Mesothelial cell of epicardium (in vitro differentiated cells): ENCODE measurements at regions not wholly inside any gene's neighbourhood (a gene's known extent, or its start where the extent isn't known, plus 50 kb on each side); places are given as distances from the start of the nearest gene placed in this dataset.

ENCODE experiments used
- DNase-seq, 2 experiments: peaks; one replicate each; pipeline ENCODE4 v3.0.0; 2021; ENCODE audit warnings: low spot score in 2 of 2; ENCODE audit not compliant: unreplicated experiment in 2 of 2
- H3K27ac Mint-ChIP-seq: 2 replicates; pipeline ENCODE4 v1.8.0; 2021; ENCODE audit warnings: mixed read lengths
- H3K27me3 Mint-ChIP-seq: 2 replicates; pipeline ENCODE4 v1.8.0; 2021; ENCODE audit warnings: low read depth, mixed read lengths
- H3K36me3 Mint-ChIP-seq: 2 replicates; pipeline ENCODE4 v1.8.0; 2021; ENCODE audit warnings: mixed read lengths
- H3K4me1 Mint-ChIP-seq: 2 replicates; pipeline ENCODE4 v1.8.0; 2021; ENCODE audit warnings: mixed read lengths
- H3K4me3 Mint-ChIP-seq: 2 replicates; pipeline ENCODE4 v1.8.0; 2021; ENCODE audit warnings: mild to moderate bottlenecking, moderate library complexity, mixed read lengths
- H3K9me3 Mint-ChIP-seq: 2 replicates; pipeline ENCODE4 v1.8.0; 2021; ENCODE audit warnings: mixed read lengths
- TF ChIP-seq, protein P1 (sequence below): fragments of 200-600 bp; sonication (generic); IDR thresholded peaks from one replicate; pipeline ENCODE4 v1.5.0; 2021; ENCODE audit warnings: antibody characterized with exemption; ENCODE audit not compliant: unreplicated experiment

DNA sequence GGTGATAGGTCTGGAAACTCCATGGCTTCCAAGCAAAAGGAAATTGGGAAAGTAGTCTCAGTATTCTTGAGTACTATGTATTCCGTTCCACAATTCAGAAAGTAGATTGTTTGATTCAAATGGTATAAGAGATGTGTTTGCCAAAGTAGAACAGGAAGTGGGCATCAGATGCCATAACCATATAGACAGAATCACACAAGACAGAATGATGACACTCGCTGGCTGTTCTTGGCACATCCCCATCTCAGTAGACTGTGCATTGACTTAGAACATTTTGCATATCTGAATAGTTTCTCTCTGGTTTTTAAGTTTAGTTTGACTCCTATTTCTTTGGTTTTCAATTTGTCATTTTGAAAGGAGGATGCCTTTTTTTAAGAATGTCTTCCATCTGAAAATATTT, 221.1 kb upstream of the RGS6 start:
- H3K27ac Mint-ChIP-seq = no peak overlapping the region
- DNase-seq = no peak
- H3K4me3 Mint-ChIP-seq = no peak overlapping the region
- no peaks in the 10 kb centered on the region for H3K27me3 Mint-ChIP-seq
- TF ChIP-seq, protein P1, sequence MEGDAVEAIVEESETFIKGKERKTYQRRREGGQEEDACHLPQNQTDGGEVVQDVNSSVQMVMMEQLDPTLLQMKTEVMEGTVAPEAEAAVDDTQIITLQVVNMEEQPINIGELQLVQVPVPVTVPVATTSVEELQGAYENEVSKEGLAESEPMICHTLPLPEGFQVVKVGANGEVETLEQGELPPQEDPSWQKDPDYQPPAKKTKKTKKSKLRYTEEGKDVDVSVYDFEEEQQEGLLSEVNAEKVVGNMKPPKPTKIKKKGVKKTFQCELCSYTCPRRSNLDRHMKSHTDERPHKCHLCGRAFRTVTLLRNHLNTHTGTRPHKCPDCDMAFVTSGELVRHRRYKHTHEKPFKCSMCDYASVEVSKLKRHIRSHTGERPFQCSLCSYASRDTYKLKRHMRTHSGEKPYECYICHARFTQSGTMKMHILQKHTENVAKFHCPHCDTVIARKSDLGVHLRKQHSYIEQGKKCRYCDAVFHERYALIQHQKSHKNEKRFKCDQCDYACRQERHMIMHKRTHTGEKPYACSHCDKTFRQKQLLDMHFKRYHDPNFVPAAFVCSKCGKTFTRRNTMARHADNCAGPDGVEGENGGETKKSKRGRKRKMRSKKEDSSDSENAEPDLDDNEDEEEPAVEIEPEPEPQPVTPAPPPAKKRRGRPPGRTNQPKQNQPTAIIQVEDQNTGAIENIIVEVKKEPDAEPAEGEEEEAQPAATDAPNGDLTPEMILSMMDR = no peak
- no peaks in the 10 kb centered on the region for H3K9me3 Mint-ChIP-seq
- H3K4me1 Mint-ChIP-seq = peaks cover 17% of the 10 kb centered on the region
- H3K36me3 Mint-ChIP-seq = peaks cover 9% of the 10 kb centered on the region

DNA sequence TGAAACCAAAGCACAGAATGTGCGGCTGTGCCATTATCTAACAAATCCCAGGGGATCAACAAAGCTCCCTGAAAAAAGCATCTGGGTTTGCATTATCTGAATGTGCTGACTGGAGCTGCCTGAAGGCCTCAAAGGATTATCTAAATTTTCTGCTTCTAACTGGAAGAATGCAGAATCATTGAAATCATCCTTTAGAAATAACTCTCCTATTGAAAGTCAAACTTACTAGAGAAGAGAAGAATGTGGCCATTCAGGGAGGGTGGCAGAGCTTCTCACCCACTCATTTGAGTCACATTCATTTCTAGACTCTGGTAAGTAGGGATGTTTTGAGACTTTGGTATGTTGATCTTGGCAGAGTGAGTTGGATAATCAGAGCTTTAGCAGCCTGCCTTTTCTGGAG, 220.6 kb upstream of the RGS6 start:
- H3K27ac Mint-ChIP-seq = peak overlapping the region; percentile 17
- H3K36me3 Mint-ChIP-seq = peaks cover 6% of the 10 kb centered on the region
- H3K9me3 Mint-ChIP-seq = no peaks in the 10 kb centered on the region
- no peak for DNase-seq
- H3K27me3 Mint-ChIP-seq = no peaks in the 10 kb centered on the region
- H3K4me3 Mint-ChIP-seq = no peak overlapping the region
- TF ChIP-seq, protein P1 = no peak
- H3K4me1 Mint-ChIP-seq = peaks cover 17% of the 10 kb centered on the region

DNA sequence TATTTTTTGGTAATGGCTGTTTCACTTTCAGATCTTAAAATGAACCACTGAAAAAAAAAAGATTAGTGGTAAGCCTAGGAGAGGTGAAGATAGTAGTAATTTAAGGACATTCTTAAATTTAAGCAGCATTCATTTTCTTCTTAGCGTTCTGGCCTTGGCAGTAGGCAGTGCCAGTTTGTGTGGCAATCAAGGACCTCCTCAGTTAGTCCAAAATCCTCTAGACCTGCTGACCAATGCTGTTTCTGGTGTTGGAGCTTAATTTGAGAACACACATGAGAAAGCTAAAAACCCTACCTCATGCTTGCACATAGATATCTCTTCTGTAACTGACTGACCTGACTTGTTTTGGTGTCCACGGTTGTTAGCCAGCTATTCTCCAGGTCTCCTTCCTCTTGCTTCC, 219.8 kb upstream of the RGS6 start:
- Mint-ChIP-seq H3K4me3 (no peak overlapping the region), H3K27me3 (no peaks in the 10 kb centered on the region), H3K36me3 (peaks cover 6% of the 10 kb centered on the region), H3K4me1 (peaks cover 17% of the 10 kb centered on the region), H3K27ac (no peak overlapping the region), H3K9me3 (no peaks in the 10 kb centered on the region)
- no peak for DNase-seq
- TF ChIP-seq, protein P1 = no peak

- H3K4me1 Mint-ChIP-seq = peaks cover 17% of the 10 kb centered on the region
- TF ChIP-seq, protein P1 = no peak
- no peak overlapping the region for H3K27ac Mint-ChIP-seq
- H3K4me3 Mint-ChIP-seq = no peak overlapping the region
- no peaks in the 10 kb centered on the region for H3K9me3 Mint-ChIP-seq
- H3K27me3 Mint-ChIP-seq = no peaks in the 10 kb centered on the region
- DNase-seq = no peak
- H3K36me3 Mint-ChIP-seq = peaks cover 6% of the 10 kb centered on the region
Observed at GRCh38 chr14:71713016-71713415, 219.2 kb upstream of the RGS6 start.

DNA sequence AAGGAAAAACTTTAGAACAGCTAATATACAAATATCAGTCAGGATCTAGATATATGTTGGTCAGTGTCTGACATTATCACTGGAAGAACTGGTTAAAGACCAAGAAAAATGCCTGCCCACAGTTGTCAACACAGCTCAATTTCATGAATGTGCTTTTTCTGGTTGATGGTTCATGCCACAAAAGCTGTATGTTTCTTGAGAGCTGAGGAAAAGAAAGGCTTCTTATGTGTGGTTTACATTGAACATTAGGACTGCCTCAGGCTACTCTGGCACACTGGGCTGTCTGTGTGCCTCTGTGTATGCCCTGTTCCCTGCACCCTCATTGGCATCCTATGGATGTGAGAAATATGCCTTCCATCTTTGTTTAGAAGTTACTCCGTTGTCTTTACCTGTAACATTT, 218.8 kb upstream of the RGS6 start:
- no peak overlapping the region for H3K27ac Mint-ChIP-seq
- TF ChIP-seq, protein P1 = no peak
- peaks cover 17% of the 10 kb centered on the region for H3K4me1 Mint-ChIP-seq
- no peak overlapping the region for H3K4me3 Mint-ChIP-seq
- no peak for DNase-seq
- H3K36me3 Mint-ChIP-seq = peaks cover 6% of the 10 kb centered on the region
- H3K9me3 Mint-ChIP-seq = no peaks in the 10 kb centered on the region
- no peaks in the 10 kb centered on the region for H3K27me3 Mint-ChIP-seq

DNA sequence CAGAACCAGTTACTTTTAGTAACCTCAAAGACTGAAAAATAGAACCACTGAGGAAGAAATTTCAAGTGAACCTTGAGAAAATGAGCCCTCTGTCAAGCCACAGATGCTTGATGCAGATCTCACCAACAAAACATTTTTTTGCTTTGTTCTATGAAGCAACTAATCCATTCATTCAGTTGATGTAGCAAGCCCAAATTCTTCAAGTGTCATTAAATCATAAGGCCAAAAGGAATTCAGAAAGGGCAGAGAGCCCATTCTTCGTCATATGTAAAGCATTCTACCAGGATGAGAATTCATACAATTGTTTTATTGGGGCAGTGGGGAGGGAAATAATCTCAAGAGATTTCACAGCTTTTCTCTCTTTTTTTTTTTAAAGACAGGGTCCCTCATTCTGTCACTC, 218.0 kb upstream of the RGS6 start:
- DNase-seq = no peak
- no peak overlapping the region for H3K27ac Mint-ChIP-seq
- no peak overlapping the region for H3K4me3 Mint-ChIP-seq
- TF ChIP-seq, protein P1 = no peak
- H3K4me1 Mint-ChIP-seq = peaks cover 17% of the 10 kb centered on the region
- H3K36me3 Mint-ChIP-seq = peaks cover 4% of the 10 kb centered on the region
- no peaks in the 10 kb centered on the region for H3K27me3 Mint-ChIP-seq
- H3K9me3 Mint-ChIP-seq = no peaks in the 10 kb centered on the region
